CD14-positive monocyte (primary cell): ENCODE measurements at regions not wholly inside any gene's neighbourhood (a gene's known extent, or its start where the extent isn't known, plus 50 kb on each side); places are given as distances from the start of the nearest gene placed in this dataset.
A peak's percentile ranks its signal among the peaks of the same experiment; 100 is the strongest.

ENCODE experiments used
- DNase-seq, 3 donors: peaks; one replicate each; pipeline ENCODE4 v3.0.0-alpha.2; 2011 to 2022
- H2AFZ ChIP-seq: 2 replicates; pipeline ENCODE4 v1.6.0; 2012; ENCODE audit warnings: mild to moderate bottlenecking, low read depth, low read length, inconsistent platforms; ENCODE audit not compliant: insufficient read depth, poor library complexity, severe bottlenecking
- H3K27ac ChIP-seq, 2 donors: 1 replicate in 1 of 2; 2 replicates in 1 of 2; pipeline ENCODE4 v1.5.1; 2012 to 2013; ENCODE audit warnings: low read length in 2 of 2, control low read depth in 1 of 2, inconsistent platforms in 1 of 2, low read depth in 1 of 2, mild to moderate bottlenecking in 1 of 2
- H3K27me3 ChIP-seq, 2 donors: one replicate each; pipeline versions ENCODE4 v1.6.0 to v1.6.1; 2011 to 2013; ENCODE audit warnings: low read length in 2 of 2; ENCODE audit not compliant: control insufficient read depth in 2 of 2, insufficient read depth in 2 of 2
- H3K36me3 ChIP-seq, 2 donors: replicated peaks in 1 of 2; 1 replicate in 1 of 2; 2 replicates in 1 of 2; pipeline versions ENCODE4 v1.5.1 to v1.6.1; 2012 to 2013; ENCODE audit warnings: low read length in 2 of 2, control low read depth in 1 of 2, inconsistent platforms in 1 of 2, mild to moderate bottlenecking in 1 of 2; ENCODE audit not compliant: insufficient read depth in 2 of 2, control insufficient read depth in 1 of 2
- H3K4me1 ChIP-seq, 2 donors: 1 replicate in 1 of 2; 2 replicates in 1 of 2; pipeline versions ENCODE4 v1.5.1 to v1.6.1; 2012 to 2013; ENCODE audit warnings: low read length in 2 of 2, control low read depth in 1 of 2, inconsistent platforms in 1 of 2, mild to moderate bottlenecking in 1 of 2, moderate library complexity in 1 of 2; ENCODE audit not compliant: insufficient read depth in 2 of 2, control insufficient read depth in 1 of 2
- H3K4me2 ChIP-seq: replicated peaks from 2 replicates; pipeline ENCODE3; 2012; ENCODE audit warnings: low read length, moderate library complexity, mild to moderate bottlenecking; ENCODE audit not compliant: poor library complexity, severe bottlenecking; ENCODE audit errors: extremely low read depth
- H3K4me3 ChIP-seq, 3 experiments: fragments of 200-600 bp in 1 of 3; sonication (generic) in 1 of 3; replicated peaks in 1 of 3; 1 replicate in 2 of 3; 2 replicates in 1 of 3; pipeline ENCODE4 v1.5.1; 2011 to 2013; ENCODE audit warnings: low read length in 3 of 3, mild to moderate bottlenecking in 3 of 3, control low read depth in 2 of 3, low read depth in 2 of 3, inconsistent platforms in 1 of 3, moderate library complexity in 1 of 3
- H3K79me2 ChIP-seq: 2 replicates; pipeline ENCODE4 v1.6.0; 2012; ENCODE audit warnings: mild to moderate bottlenecking, control low read depth, inconsistent platforms, low read length, moderate library complexity; ENCODE audit not compliant: insufficient read depth
- H3K9ac ChIP-seq: 2 replicates; pipeline ENCODE4 v1.6.0; 2017; ENCODE audit warnings: low read length, mild to moderate bottlenecking; ENCODE audit not compliant: insufficient read depth, poor library complexity, severe bottlenecking
- H3K9me3 ChIP-seq, 2 donors: replicated peaks in 1 of 2; 1 replicate in 1 of 2; 2 replicates in 1 of 2; pipeline versions ENCODE4 v1.5.1 to v1.6.1; 2012 to 2013; ENCODE audit warnings: low read length in 2 of 2, control low read depth in 1 of 2; ENCODE audit not compliant: control insufficient read depth in 1 of 2, insufficient read depth in 1 of 2
- H4K20me1 ChIP-seq: 2 replicates; pipeline ENCODE4 v1.6.0; 2012; ENCODE audit warnings: mild to moderate bottlenecking, low read length, control low read depth, moderate library complexity; ENCODE audit not compliant: insufficient read depth
- H3K27ac Mint-ChIP-seq, 7 donors: one replicate each; pipeline ENCODE4 v1.8.0; 2020; ENCODE audit warnings: mild to moderate bottlenecking in 7 of 7, mixed read lengths in 7 of 7, moderate library complexity in 6 of 7, inconsistent platforms in 2 of 7
- H3K27me3 Mint-ChIP-seq, 3 donors: one replicate each; pipeline ENCODE4 v1.8.0; 2021 to 2022; ENCODE audit warnings: low read depth in 3 of 3, mild to moderate bottlenecking in 3 of 3, mixed read lengths in 3 of 3, moderate library complexity in 3 of 3, inconsistent platforms in 1 of 3
- H3K36me3 Mint-ChIP-seq, 2 donors: one replicate each; pipeline ENCODE4 v1.8.0; 2020; ENCODE audit warnings: mixed read lengths in 2 of 2, inconsistent platforms in 1 of 2, mild to moderate bottlenecking in 1 of 2
- H3K4me1 Mint-ChIP-seq: one replicate; pipeline ENCODE4 v1.8.0; 2020; ENCODE audit warnings: mild to moderate bottlenecking, mixed read lengths
- H3K4me3 Mint-ChIP-seq, 2 donors: one replicate each; pipeline ENCODE4 v1.8.0; 2020; ENCODE audit warnings: mild to moderate bottlenecking in 2 of 2, mixed read lengths in 2 of 2, moderate library complexity in 1 of 2
- H3K9me3 Mint-ChIP-seq, 7 donors: one replicate each; pipeline ENCODE4 v1.8.0; 2020 to 2022; ENCODE audit warnings: mixed read lengths in 7 of 7, mild to moderate bottlenecking in 6 of 7, moderate library complexity in 6 of 7, inconsistent platforms in 2 of 7
- WGBS: methylation state at CpG from one replicate; pipeline ENCODE4 v1.1.5; 2013; ENCODE audit warnings: missing lambda C conversion rate; ENCODE audit not compliant: insufficient coverage; 5-methylcytosine and 5-hydroxymethylcytosine counted together
- intact Hi-C, 2 donors: fragments of 100-400 bp; cut with micrococcal nuclease; formaldehyde crosslinking; loops; one replicate each; pipeline versions ENCODE4 v1.15.0 to v1.15.1; 2023
- TF ChIP-seq, protein P1 (sequence below): fragments of 200-600 bp; IDR thresholded peaks from one replicate; pipeline ENCODE4 v1.8.0; 2022; ENCODE audit warnings: antibody characterized with exemption, mild to moderate bottlenecking

DNA sequence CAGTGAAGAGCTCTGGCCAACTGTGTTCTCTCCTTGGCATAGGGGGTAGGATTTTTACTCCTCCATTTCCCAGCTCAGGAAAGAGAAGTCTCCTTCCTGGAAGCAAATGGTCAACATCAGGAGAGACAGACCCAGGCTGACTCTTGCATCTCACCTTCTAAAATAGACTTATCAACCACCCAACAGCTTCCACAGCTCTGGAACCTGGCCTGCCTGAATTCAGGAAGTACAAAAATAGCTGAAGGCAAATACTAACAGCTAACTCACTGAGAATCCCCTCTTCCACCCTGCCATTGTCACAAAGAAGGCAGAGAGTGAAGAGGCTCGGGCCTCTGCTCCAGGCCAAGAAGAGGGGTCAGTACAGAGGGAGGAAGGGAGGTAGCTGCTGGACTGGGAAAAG lies 213.6 kb downstream of the NXPE2 start:
- H3K9me3 ChIP-seq, result peaks cover 0 to 4% of the 10 kb centered on the region in 2 donors
- WGBS, result no CpG with 5 or more reads among the region's 1 CpG
- no peak overlapping the region for H2AFZ ChIP-seq
- TF ChIP-seq, protein P1, sequence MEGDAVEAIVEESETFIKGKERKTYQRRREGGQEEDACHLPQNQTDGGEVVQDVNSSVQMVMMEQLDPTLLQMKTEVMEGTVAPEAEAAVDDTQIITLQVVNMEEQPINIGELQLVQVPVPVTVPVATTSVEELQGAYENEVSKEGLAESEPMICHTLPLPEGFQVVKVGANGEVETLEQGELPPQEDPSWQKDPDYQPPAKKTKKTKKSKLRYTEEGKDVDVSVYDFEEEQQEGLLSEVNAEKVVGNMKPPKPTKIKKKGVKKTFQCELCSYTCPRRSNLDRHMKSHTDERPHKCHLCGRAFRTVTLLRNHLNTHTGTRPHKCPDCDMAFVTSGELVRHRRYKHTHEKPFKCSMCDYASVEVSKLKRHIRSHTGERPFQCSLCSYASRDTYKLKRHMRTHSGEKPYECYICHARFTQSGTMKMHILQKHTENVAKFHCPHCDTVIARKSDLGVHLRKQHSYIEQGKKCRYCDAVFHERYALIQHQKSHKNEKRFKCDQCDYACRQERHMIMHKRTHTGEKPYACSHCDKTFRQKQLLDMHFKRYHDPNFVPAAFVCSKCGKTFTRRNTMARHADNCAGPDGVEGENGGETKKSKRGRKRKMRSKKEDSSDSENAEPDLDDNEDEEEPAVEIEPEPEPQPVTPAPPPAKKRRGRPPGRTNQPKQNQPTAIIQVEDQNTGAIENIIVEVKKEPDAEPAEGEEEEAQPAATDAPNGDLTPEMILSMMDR, result no peak
- peaks cover 0 to 16% (median 5%) of the 10 kb centered on the region in 7 donors for H3K9me3 Mint-ChIP-seq
- H3K4me3 ChIP-seq, result no peak overlapping the region
- H3K36me3 Mint-ChIP-seq, result no peaks in the 10 kb centered on the region
- no peaks in the 10 kb centered on the region for H3K79me2 ChIP-seq
- no peak overlapping the region for H3K27ac ChIP-seq
- H3K9ac ChIP-seq, result no peak overlapping the region
- no peaks in the 10 kb centered on the region for H3K27me3 ChIP-seq
- no peaks in the 10 kb centered on the region for H3K4me1 ChIP-seq
- no peaks in the 10 kb centered on the region for H4K20me1 ChIP-seq
- no peak for DNase-seq
- peaks cover 0 to 2% (median 0%) of the 10 kb centered on the region in 3 donors for H3K27me3 Mint-ChIP-seq
- no peak overlapping the region for H3K4me2 ChIP-seq
- H3K27ac Mint-ChIP-seq, result no peak overlapping the region
- intact Hi-C loops, result no loop called here
- H3K4me3 Mint-ChIP-seq, result no peak overlapping the region
- no peaks in the 10 kb centered on the region for H3K36me3 ChIP-seq
- H3K4me1 Mint-ChIP-seq, result no peaks in the 10 kb centered on the region

DNA sequence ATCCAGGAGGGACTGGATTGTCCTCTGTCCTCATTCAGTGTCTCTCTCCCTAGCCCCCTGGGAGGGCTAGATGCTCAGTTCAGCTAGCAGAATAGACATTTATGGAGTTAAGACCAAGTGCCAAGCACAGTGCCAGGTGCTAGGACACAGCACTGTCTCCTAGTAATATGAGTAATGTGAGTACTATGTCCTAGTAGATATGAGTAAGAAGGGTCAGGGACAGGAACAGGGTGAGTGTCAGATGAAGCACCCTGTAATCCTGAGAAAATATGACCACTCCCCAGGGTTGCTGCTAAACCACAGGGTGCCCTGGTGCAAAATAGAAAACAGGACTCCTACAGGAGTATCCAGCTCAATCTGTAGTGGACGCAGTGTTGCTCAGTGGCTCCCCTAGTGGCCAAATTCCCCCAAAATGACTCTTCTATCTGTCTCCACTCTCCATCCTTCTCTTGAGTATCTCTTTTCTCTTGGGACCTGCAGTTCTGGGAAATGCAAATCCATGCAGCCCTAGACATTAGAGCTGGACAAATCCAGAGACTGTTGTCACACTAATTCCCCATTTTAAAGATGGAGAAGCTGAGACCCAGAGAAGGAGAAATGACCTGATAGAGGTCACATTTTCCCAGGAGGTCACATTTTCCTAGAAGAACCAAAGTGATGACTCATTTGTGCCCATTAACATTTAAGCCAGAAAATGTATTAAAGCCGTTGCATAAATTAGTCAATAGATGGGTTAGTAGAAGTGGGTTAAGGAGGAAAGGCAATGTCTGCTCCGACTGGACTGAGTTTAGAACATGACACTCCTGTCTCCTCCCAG lies 214.3 kb downstream of the NXPE2 start:
- Histone ChIP-seq H2AFZ (no peak overlapping the region), H3K4me3 (no peak overlapping the region), H4K20me1 (no peaks in the 10 kb centered on the region), H3K36me3 (no peaks in the 10 kb centered on the region), H3K4me1 (no peaks in the 10 kb centered on the region), H3K79me2 (no peaks in the 10 kb centered on the region), H3K9me3 (peaks cover 0 to 4% of the 10 kb centered on the region in 2 donors), H3K9ac (no peak overlapping the region), H3K27me3 (no peaks in the 10 kb centered on the region), H3K27ac (no peak overlapping the region), H3K4me2 (no peak overlapping the region)
- Mint-ChIP-seq H3K27ac (no peak overlapping the region), H3K9me3 (peaks cover 0 to 16% (median 5%) of the 10 kb centered on the region in 7 donors), H3K36me3 (no peaks in the 10 kb centered on the region), H3K4me1 (no peaks in the 10 kb centered on the region), H3K27me3 (peaks cover 0 to 2% (median 0%) of the 10 kb centered on the region in 3 donors), H3K4me3 (no peak overlapping the region)
- no CpG with 5 or more reads among the region's 3 CpGs for WGBS
- no peak for DNase-seq
- TF ChIP-seq, protein P1, result peak; percentile 39
- intact Hi-C loops, result no loop called here
